Lower lobe of right lung (tissue), 2 donors: ENCODE measurements at regions not wholly inside any gene's neighbourhood (a gene's known extent, or its start where the extent isn't known, plus 50 kb on each side); places are given as distances from the start of the nearest gene placed in this dataset.

Source experiments
- ATAC-seq, 2 donors: fragments of 200-7000 bp; cut with Tn5 transposase; one replicate each; pipeline ENCODE4 v1.9.1; 2020 to 2022; ENCODE audit warnings: mild to moderate bottlenecking in 2 of 2, moderate library complexity in 2 of 2
- DNase-seq: peaks from one replicate; pipeline ENCODE4 v3.0.0-alpha.2; 2020
- H3K27ac ChIP-seq: fragments of 200-600 bp; one replicate; pipeline ENCODE4 v1.8.0; 2022
- H3K27me3 ChIP-seq: fragments of 200-600 bp; one replicate; pipeline ENCODE4 v1.8.0; 2022; ENCODE audit warnings: low read depth
- H3K36me3 ChIP-seq: fragments of 200-600 bp; one replicate; pipeline ENCODE4 v1.8.0; 2022; ENCODE audit warnings: mild to moderate bottlenecking
- H3K4me1 ChIP-seq: fragments of 200-600 bp; one replicate; pipeline ENCODE4 v1.8.0; 2022
- H3K4me3 ChIP-seq: fragments of 200-600 bp; one replicate; pipeline ENCODE4 v1.8.0; 2022; ENCODE audit warnings: mild to moderate bottlenecking
- H3K9me3 ChIP-seq: fragments of 200-600 bp; one replicate; pipeline ENCODE4 v1.8.0; 2022
- intact Hi-C: fragments of 100-400 bp; cut with DNase I; formaldehyde crosslinking; loops from one replicate; pipeline ENCODE4 v1.11.0; 2022
- TF ChIP-seq, protein P1 (sequence below): fragments of 200-600 bp; IDR thresholded peaks from one replicate; pipeline ENCODE4 v1.8.0; 2022; ENCODE audit warnings: antibody characterized with exemption, mild to moderate bottlenecking
- donor health status: DM: no; HTN: yes; CAD: no; lungs with severe emphysema.

DNA sequence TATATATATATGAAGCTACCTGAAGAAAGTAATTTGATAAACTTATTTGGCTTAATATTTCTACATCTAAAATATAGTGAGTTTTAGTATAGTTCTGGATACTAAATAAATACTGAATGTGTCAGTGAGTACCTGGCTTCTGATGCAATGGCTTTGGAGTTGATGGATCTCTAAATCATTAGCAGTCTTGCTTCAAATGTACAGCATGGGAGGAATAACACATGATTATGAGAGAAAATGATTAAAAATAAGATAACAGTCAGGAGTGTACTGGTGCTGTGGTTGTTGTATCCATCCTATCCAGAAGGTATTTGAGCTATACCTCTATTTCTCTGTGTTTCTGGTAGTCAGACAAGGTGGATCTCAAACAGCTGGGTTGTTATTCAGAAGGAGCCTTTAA is 641.3 kb downstream of the TRAM1L1 start:
- DNase-seq = no peak
- Histone ChIP-seq H3K9me3 (no peaks in the 10 kb centered on the region), H3K27me3 (no peaks in the 10 kb centered on the region), H3K4me3 (no peak overlapping the region), H3K36me3 (no peaks in the 10 kb centered on the region), H3K27ac (no peak overlapping the region), H3K4me1 (no peaks in the 10 kb centered on the region)
- no peak for ATAC-seq
- intact Hi-C loops = no loop called here
- TF ChIP-seq, protein P1, sequence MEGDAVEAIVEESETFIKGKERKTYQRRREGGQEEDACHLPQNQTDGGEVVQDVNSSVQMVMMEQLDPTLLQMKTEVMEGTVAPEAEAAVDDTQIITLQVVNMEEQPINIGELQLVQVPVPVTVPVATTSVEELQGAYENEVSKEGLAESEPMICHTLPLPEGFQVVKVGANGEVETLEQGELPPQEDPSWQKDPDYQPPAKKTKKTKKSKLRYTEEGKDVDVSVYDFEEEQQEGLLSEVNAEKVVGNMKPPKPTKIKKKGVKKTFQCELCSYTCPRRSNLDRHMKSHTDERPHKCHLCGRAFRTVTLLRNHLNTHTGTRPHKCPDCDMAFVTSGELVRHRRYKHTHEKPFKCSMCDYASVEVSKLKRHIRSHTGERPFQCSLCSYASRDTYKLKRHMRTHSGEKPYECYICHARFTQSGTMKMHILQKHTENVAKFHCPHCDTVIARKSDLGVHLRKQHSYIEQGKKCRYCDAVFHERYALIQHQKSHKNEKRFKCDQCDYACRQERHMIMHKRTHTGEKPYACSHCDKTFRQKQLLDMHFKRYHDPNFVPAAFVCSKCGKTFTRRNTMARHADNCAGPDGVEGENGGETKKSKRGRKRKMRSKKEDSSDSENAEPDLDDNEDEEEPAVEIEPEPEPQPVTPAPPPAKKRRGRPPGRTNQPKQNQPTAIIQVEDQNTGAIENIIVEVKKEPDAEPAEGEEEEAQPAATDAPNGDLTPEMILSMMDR = no peak

DNA sequence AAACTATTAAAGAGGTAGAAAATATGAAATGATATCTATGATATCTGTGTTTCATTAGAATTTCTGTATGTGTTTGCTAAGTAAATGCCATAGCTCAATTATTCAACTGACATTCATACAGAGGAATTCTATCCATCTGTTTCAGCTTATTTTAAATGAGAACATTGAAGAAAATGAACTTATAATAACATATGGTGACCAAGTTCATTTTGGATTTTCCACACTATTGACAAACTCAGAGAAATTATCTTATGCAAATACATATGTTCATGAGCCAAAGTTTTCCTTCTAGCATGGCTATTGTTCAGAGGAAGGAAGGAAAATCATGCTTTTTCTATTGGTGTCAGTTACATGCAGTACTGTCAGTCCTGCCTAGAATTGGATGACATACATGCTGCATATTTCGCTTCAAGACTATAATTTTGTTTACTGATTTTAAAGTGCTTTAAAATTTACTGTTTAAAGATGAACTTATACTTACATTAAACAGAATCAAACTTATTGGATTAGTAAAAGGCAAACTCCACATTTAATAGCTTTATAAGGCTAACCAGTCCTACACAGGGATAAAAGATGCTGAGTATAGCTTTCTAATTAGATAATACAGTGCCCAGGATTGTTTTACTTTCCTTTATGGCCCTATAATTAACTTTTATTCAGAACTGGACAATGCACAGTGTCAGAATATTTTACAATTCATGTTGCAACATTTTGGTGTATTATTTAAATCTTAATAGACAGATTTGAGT is 646.2 kb downstream of the TRAM1L1 start:
- ATAC-seq (no peak), DNase-seq (no peak)
- no peaks in the 10 kb centered on the region for H3K27me3 ChIP-seq
- H3K4me1 ChIP-seq = no peaks in the 10 kb centered on the region
- intact Hi-C loops = no loop called here
- TF ChIP-seq, protein P1 = no peak
- no peak overlapping the region for H3K27ac ChIP-seq
- H3K9me3 ChIP-seq = no peaks in the 10 kb centered on the region
- H3K4me3 ChIP-seq = no peak overlapping the region
- no peaks in the 10 kb centered on the region for H3K36me3 ChIP-seq

DNA sequence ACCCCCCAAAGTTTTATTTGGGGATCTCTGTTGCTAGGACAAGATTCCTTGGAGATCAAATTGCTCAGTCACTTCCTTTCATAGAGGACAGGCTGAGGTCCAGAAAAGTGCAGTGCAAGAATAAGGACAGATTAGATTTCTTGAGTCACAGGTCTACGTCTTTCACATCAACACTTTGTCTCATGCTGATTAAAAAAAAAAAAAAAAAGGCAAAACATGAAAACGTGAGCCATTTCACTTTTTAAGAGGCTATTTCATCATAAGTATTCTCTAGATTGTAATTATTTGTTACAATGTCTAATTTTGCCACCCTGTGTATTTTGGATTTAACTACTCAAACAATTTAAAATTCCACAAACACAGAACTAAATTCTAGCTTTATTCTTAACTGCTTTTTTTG is 647.0 kb downstream of the TRAM1L1 start:
- DNase-seq (no peak), ATAC-seq (no peak)
- intact Hi-C loops = no loop called here
- no peak overlapping the region for H3K4me3 ChIP-seq
- H3K27ac ChIP-seq = no peak overlapping the region
- H3K4me1 ChIP-seq = no peaks in the 10 kb centered on the region
- H3K27me3 ChIP-seq = no peaks in the 10 kb centered on the region
- H3K36me3 ChIP-seq = no peaks in the 10 kb centered on the region
- H3K9me3 ChIP-seq = no peaks in the 10 kb centered on the region
- TF ChIP-seq, protein P1 = no peak

DNA sequence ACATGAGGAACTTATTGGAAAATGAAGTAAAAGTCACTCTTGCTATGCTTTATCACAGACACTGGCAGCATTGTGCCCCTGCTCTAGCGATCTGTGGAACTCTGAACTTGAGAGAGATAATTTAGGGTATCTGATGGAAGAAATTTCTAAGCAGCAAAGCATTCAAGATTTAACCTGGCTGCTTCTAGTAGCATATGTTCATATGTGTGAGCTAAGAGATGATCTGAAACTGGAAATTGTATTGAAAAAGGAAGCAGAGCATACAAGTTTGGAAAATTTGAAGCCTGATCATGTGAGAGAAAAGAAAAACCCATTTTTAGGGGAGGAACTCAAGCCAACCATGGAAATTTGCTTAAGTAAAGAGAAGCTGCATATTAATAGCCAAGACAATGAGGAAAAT is 657.7 kb downstream of the TRAM1L1 start:
- DNase-seq (no peak), ATAC-seq (no peak)
- Histone ChIP-seq H3K27me3 (no peaks in the 10 kb centered on the region), H3K4me3 (no peak overlapping the region), H3K9me3 (peaks cover 16% of the 10 kb centered on the region), H3K36me3 (no peaks in the 10 kb centered on the region), H3K27ac (no peak overlapping the region), H3K4me1 (no peaks in the 10 kb centered on the region)
- TF ChIP-seq, protein P1 = no peak
- intact Hi-C loops = no loop called here

DNA sequence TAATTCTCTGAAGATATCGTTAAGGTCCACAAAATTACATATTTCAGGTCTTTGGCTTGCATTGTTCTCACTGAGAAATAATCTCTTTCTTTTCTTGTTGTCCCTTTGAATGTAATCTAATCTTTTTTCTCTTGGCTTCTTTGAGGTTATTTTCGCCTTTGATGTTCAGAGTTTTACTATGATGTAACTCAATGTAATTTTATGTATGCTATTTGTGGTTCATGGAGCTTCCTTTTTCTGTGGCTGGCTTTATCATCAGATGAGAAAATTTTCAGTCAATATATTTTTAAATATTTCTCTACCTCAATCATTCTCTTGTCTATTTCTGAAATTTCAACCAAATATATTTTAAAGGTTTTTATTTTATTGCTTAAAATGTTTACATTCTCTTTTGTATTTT is 672.2 kb downstream of the TRAM1L1 start:
- no peak overlapping the region for H3K27ac ChIP-seq
- H3K4me3 ChIP-seq = no peak overlapping the region
- no peaks in the 10 kb centered on the region for H3K27me3 ChIP-seq
- intact Hi-C loops = no loop called here
- ATAC-seq (no peak), DNase-seq (no peak)
- TF ChIP-seq, protein P1 = no peak
- no peaks in the 10 kb centered on the region for H3K9me3 ChIP-seq
- H3K4me1 ChIP-seq = no peaks in the 10 kb centered on the region
- H3K36me3 ChIP-seq = no peaks in the 10 kb centered on the region
